Gastrocnemius medialis (tissue), 4 donors: ENCODE measurements at regions not wholly inside any gene's neighbourhood (a gene's known extent, or its start where the extent isn't known, plus 50 kb on each side); places are given as distances from the start of the nearest gene placed in this dataset.

Source experiments
- CTCF ChIP-seq, 5 experiments: fragments of 450-650 bp in 3 of 5; fragments of 200-600 bp in 2 of 5; sonication (generic) in 2 of 5; IDR thresholded peaks in 4 of 5; conservative IDR thresholded peaks in 1 of 5; 1 replicate in 4 of 5; 2 replicates in 1 of 5; pipeline ENCODE4 v1.5.1; 2016 to 2019; ENCODE audit warnings: antibody characterized with exemption in 5 of 5, mild to moderate bottlenecking in 3 of 5, moderate library complexity in 3 of 5
- POLR2A ChIP-seq, 2 donors: fragments of 450-650 bp; IDR thresholded peaks; one replicate each; pipeline ENCODE4 v1.6.1; 2017; ENCODE audit warnings: antibody characterized with exemption in 2 of 2, mild to moderate bottlenecking in 2 of 2, moderate library complexity in 2 of 2

GRCh38 chr18:78607784-78608183, 371.8 kb upstream of the SALL3 start:
- TF ChIP-seq POLR2A (IDR thresholded peaks at IDR 0.05): no peak
- TF ChIP-seq CTCF (IDR thresholded peaks at IDR 0.05 in 4 of 5, conservative IDR thresholded peaks at IDR 0.05 in 1 of 5): no peak
